Activated T-helper 2 cell treated with anti-CD3 and anti-CD28 coated beads, Interferon-gamma antibody, Interleukin-2, Interleukin-4, amounts not matched to agents 10 μg/mL and 5 μg/mL and 100 μg/mL, durations not matched to agents 14 hours and 24 hours and 36 hours (primary cell): ENCODE measurements at regions not wholly inside any gene's neighbourhood (a gene's known extent, or its start where the extent isn't known, plus 50 kb on each side); places are given as distances from the start of the nearest gene placed in this dataset.

ENCODE experiments used
- DNase-seq: peaks from one replicate; pipeline ENCODE4 v3.0.0; 2021; ENCODE audit warnings: low spot score
- H3K27ac Mint-ChIP-seq: one replicate; pipeline ENCODE4 v1.8.0; 2021; ENCODE audit warnings: mixed read lengths
- H3K27me3 Mint-ChIP-seq: one replicate; pipeline ENCODE4 v1.8.0; 2021; ENCODE audit warnings: low read depth, mixed read lengths
- H3K36me3 Mint-ChIP-seq: one replicate; pipeline ENCODE4 v1.8.0; 2021; ENCODE audit warnings: low read depth, mixed read lengths
- H3K4me1 Mint-ChIP-seq: one replicate; pipeline ENCODE4 v1.8.0; 2021; ENCODE audit warnings: low read depth, mixed read lengths
- H3K4me3 Mint-ChIP-seq: one replicate; pipeline ENCODE4 v1.8.0; 2021; ENCODE audit warnings: low read depth, mild to moderate bottlenecking, moderate library complexity, mixed read lengths
- H3K9me3 Mint-ChIP-seq: one replicate; pipeline ENCODE4 v1.8.0; 2021; ENCODE audit warnings: mixed read lengths
- intact Hi-C: fragments of 100-400 bp; cut with micrococcal nuclease; formaldehyde crosslinking; loops from one replicate; pipeline ENCODE4 v1.15.1; 2023

- intact Hi-C loops: no loop called here
Measured at GRCh38 chr4:129167640-129168260, 71.8 kb downstream of the C4orf33 start.

DNA sequence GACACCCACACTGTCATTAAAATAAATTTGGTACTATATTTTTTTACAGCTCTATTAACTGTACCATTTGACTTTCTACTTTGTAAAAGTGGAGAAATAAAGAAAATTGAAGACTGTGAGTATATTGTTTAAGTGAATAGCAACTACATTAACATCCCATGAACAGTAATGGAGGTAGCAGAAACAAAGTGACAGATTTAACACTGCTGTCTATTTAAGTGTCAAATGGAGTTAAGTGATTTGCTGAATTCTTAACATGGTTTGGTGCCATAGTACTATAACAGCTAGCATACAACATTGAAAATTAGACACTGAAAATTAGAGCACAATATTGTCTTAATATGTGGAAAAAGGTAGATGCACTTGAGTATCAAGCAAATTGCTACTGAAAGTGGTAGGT, 76.2 kb downstream of the C4orf33 start:
- no peak for DNase-seq
- Mint-ChIP-seq H3K4me1 (no peaks in the 10 kb centered on the region), H3K36me3 (no peaks in the 10 kb centered on the region), H3K27ac (no peak overlapping the region), H3K4me3 (no peak overlapping the region), H3K27me3 (peaks cover 19% of the 10 kb centered on the region), H3K9me3 (no peaks in the 10 kb centered on the region)
- intact Hi-C loops: no loop called here

More at GRCh38 chr4:129167640-129168260, 71.8 kb downstream of the C4orf33 start:
- H3K4me3 Mint-ChIP-seq: no peak overlapping the region
- no peaks in the 10 kb centered on the region for H3K36me3 Mint-ChIP-seq
- no peak for DNase-seq
- no peak overlapping the region for H3K27ac Mint-ChIP-seq
- H3K27me3 Mint-ChIP-seq: peaks cover 17% of the 10 kb centered on the region
- H3K9me3 Mint-ChIP-seq: no peaks in the 10 kb centered on the region
- H3K4me1 Mint-ChIP-seq: peaks cover under 1% of the 10 kb centered on the region

DNA sequence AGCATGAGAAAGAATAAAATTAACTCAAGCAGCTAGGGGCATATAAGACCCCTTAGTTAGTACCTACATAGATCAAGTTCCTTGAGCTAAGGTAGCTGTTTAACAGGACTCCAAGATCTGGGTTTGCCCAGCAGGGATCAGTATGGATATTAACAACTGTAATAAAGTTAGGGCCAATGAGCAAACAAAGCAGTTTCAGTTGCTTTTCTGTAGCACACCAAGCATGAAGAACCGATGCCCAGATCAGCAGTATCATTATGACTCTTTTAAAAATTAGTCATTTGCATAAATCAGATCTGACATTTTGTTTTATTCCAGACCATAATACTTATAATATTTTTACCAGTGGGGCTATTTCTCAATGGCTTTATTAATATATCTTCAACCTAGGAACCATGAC, 80.9 kb downstream of the C4orf33 start:
- Mint-ChIP-seq H3K36me3 (no peaks in the 10 kb centered on the region), H3K27ac (no peak overlapping the region), H3K4me1 (no peaks in the 10 kb centered on the region), H3K4me3 (no peak overlapping the region), H3K9me3 (no peaks in the 10 kb centered on the region), H3K27me3 (peaks cover 10% of the 10 kb centered on the region)
- no peak for DNase-seq
- intact Hi-C loops: no loop called here

DNA sequence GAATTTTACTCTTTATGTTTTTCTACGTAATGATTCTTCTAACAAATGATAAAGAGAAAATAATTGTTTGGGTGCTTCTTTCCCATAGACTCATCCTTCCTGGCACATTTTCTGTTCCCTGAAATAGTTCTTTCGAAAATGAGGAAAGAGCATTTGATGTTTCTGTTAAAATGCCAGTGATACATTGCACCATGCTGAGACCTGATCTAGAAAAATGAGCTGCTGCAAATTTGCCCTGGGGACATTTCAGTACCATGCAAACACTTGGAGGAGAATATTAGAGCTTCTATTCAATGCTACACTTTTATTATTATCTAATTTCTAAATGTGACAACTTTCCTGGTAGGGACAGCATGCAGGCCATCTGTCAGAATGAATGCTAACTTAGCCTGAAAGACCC, 83.3 kb downstream of the C4orf33 start:
- Mint-ChIP-seq H3K9me3 (no peaks in the 10 kb centered on the region), H3K27me3 (peaks cover 10% of the 10 kb centered on the region), H3K4me1 (no peaks in the 10 kb centered on the region), H3K27ac (no peak overlapping the region), H3K4me3 (no peak overlapping the region), H3K36me3 (no peaks in the 10 kb centered on the region)
- intact Hi-C loops: no loop called here
- DNase-seq: no peak

GRCh38 chr4:129189630-129190029, 93.7 kb downstream of the C4orf33 start:
- Mint-ChIP-seq H3K9me3 (no peaks in the 10 kb centered on the region), H3K36me3 (no peaks in the 10 kb centered on the region), H3K27ac (no peak overlapping the region), H3K4me3 (no peak overlapping the region), H3K4me1 (no peaks in the 10 kb centered on the region), H3K27me3 (peaks cover 4% of the 10 kb centered on the region)
- intact Hi-C loops: no loop called here
- DNase-seq: no peak

DNA sequence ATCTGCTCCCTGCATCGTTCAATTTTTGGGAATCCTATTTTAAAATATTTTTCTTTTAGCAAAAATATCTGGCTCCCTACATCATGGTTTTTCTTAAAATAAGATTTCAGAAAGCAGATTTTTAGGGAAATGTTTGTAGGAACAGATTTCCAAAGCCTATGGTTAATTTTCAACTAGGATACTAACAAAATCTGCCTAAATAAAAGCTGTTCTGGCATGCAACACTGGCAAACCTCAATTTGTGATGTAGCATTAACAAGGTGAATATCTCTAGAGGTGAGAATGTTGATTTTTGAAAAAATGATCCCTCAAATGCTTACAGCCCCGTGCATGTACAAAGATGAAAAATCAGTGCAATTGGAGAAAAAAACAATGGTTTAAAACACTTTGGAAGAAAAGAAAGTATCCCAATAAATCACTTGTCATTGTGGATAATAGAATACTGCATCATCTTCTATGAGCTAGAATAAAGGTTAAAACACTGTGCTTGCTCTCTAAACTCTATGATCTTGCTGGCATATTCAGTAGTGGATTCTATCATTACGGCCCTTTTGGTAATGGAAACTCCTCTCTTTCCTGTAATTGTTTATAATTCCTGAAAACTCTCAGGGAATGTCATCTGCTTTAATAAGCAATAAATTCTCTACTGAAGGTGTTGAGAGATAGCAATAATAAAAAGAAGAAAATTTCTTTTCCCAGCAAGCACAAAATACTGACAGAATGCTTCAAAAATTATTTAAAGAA, 97.6 kb downstream of the C4orf33 start:
- Mint-ChIP-seq H3K4me1 (no peaks in the 10 kb centered on the region), H3K9me3 (no peaks in the 10 kb centered on the region), H3K4me3 (no peak overlapping the region), H3K36me3 (no peaks in the 10 kb centered on the region), H3K27me3 (peaks cover 9% of the 10 kb centered on the region), H3K27ac (no peak overlapping the region)
- DNase-seq: no peak
- intact Hi-C loops: no loop called here

DNA sequence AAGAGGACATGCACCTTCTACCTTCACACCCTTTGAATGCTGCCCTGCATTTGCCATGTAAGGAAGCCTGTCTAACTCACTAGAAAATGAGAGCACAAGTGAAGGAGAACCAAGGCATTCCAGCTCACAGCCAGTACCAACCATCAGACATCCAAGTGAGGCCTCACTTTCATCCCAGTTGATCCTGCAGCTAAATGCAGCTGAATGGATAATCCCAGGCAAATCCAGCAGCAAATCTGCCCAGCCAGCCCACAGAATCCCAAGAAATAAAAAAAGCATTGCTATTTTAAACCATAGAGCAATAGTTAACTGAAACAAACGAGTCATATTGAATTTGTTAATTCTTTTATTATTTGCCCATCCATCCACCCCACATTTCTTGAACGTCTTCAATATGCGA, 112.5 kb downstream of the C4orf33 start:
- H3K27me3 Mint-ChIP-seq: peaks cover 2% of the 10 kb centered on the region
- H3K27ac Mint-ChIP-seq: no peak overlapping the region
- no peak overlapping the region for H3K4me3 Mint-ChIP-seq

DNA sequence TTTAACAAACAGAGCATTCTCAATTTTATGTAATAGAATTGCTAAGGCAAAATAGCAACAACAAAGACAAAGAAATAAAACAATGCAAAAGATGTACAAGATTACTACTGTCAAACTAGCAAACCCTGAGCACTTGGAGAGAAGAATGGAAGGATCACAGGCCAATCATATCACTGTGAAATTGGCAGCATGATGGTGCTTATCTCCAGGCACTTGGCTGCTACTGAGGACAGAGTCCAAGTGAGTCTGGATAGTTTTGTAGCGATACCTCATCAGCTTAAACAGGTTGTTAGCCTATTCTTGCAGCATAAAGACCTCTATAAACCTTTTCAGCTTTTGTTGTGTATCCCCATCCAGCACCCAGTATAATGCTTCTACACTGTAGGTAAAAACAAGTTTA, 117.7 kb downstream of the C4orf33 start:
- H3K27me3 Mint-ChIP-seq: no peaks in the 10 kb centered on the region
- H3K9me3 Mint-ChIP-seq: no peaks in the 10 kb centered on the region

More for the DNA sequence above, 112.5 kb downstream of the C4orf33 start:
- Mint-ChIP-seq H3K9me3 (no peaks in the 10 kb centered on the region), H3K4me1 (no peaks in the 10 kb centered on the region), H3K36me3 (no peaks in the 10 kb centered on the region)
- intact Hi-C loops: no loop called here
- no peak for DNase-seq

GRCh38 chr4:129218360-129218759, 122.4 kb downstream of the C4orf33 start:
- Mint-ChIP-seq H3K9me3 (no peaks in the 10 kb centered on the region), H3K27me3 (no peaks in the 10 kb centered on the region), H3K4me1 (no peaks in the 10 kb centered on the region), H3K36me3 (no peaks in the 10 kb centered on the region), H3K27ac (no peak overlapping the region), H3K4me3 (no peak overlapping the region)
- intact Hi-C loops: no loop called here
- no peak for DNase-seq

More for the DNA sequence above, 117.7 kb downstream of the C4orf33 start:
- DNase-seq: no peak
- Mint-ChIP-seq H3K4me1 (no peaks in the 10 kb centered on the region), H3K36me3 (no peaks in the 10 kb centered on the region), H3K4me3 (no peak overlapping the region), H3K27ac (no peak overlapping the region)
- intact Hi-C loops: no loop called here

DNA sequence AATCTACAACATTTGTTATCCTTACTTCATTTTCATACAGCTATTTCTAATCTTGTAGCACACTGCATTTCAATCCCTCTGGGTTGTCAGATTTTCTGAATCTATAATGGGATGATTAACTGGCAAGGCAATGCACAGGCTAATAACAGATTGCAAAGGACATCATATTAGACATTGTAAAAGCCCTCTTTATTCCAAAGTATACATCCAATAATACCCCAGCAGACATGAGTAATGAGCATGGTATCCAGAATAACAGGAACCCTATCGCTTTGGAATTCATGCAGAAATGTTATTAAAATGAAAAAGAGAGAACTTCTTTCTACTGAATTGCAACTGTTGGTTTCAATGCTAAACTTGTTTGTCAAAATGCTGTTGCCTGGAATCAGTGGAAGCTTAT, 122.9 kb downstream of the C4orf33 start:
- Mint-ChIP-seq H3K36me3 (no peaks in the 10 kb centered on the region), H3K27ac (no peak overlapping the region), H3K4me1 (no peaks in the 10 kb centered on the region), H3K4me3 (no peak overlapping the region), H3K9me3 (no peaks in the 10 kb centered on the region), H3K27me3 (no peaks in the 10 kb centered on the region)
- intact Hi-C loops: no loop called here
- no peak for DNase-seq

GRCh38 chr4:129220254-129220653, 124.3 kb downstream of the C4orf33 start:
- peaks cover 2% of the 10 kb centered on the region for H3K27me3 Mint-ChIP-seq
- no peak overlapping the region for H3K4me3 Mint-ChIP-seq
- no peaks in the 10 kb centered on the region for H3K4me1 Mint-ChIP-seq
- intact Hi-C loops: no loop called here
- DNase-seq: no peak
- H3K9me3 Mint-ChIP-seq: no peaks in the 10 kb centered on the region
- no peaks in the 10 kb centered on the region for H3K36me3 Mint-ChIP-seq
- no peak overlapping the region for H3K27ac Mint-ChIP-seq

- no peak overlapping the region for H3K4me3 Mint-ChIP-seq
- no peaks in the 10 kb centered on the region for H3K36me3 Mint-ChIP-seq
Measured at GRCh38 chr4:129223945-129224344, 128.0 kb downstream of the C4orf33 start.

DNA sequence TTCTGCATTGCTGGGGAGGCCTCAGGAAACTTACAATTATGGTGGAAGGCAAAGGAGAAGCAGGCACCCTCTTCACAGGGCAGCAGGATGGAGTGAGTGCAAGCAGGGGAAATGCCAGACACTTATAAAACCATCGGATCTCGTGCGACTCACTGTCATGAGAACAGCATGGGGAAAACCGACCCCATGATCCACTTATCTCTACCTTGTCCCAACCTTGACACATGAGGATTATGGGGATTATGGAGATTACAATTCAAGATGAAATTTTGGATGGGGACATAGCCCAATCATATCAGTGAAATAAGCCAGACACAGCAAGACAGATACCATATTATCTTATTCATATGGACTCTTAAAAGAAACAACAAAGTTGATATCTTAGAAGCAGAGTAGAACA, 134.9 kb downstream of the C4orf33 start:
- DNase-seq: no peak
- no peaks in the 10 kb centered on the region for H3K36me3 Mint-ChIP-seq
- intact Hi-C loops: no loop called here
- no peak overlapping the region for H3K4me3 Mint-ChIP-seq
- H3K9me3 Mint-ChIP-seq: no peaks in the 10 kb centered on the region
- H3K27me3 Mint-ChIP-seq: no peaks in the 10 kb centered on the region
- no peak overlapping the region for H3K27ac Mint-ChIP-seq
- H3K4me1 Mint-ChIP-seq: no peaks in the 10 kb centered on the region

More at GRCh38 chr4:129223945-129224344, 128.0 kb downstream of the C4orf33 start:
- no peak overlapping the region for H3K27ac Mint-ChIP-seq
- intact Hi-C loops: no loop called here
- H3K27me3 Mint-ChIP-seq: peaks cover 2% of the 10 kb centered on the region
- no peaks in the 10 kb centered on the region for H3K4me1 Mint-ChIP-seq
- DNase-seq: no peak
- H3K9me3 Mint-ChIP-seq: no peaks in the 10 kb centered on the region
